IPS-NIHi7 (cell line): ENCODE measurements at regions not wholly inside any gene's neighbourhood (a gene's known extent, or its start where the extent isn't known, plus 50 kb on each side); places are given as distances from the start of the nearest gene placed in this dataset.

Experiments
- DNase-seq: peaks from one replicate; pipeline ENCODE4 v3.0.0; 2012; ENCODE audit warnings: mixed read lengths; ENCODE audit errors: extremely low spot score

GRCh38 chr3:25099666-25100065, 328.4 kb upstream of the RARB start:
- no peak for DNase-seq

- DNase-seq: no peak
These were observed 324.7 kb upstream of the RARB start for GRCh38 chr3:25103391-25103790.

GRCh38 chr3:25107918-25108617, 320.0 kb upstream of the RARB start:
- DNase-seq: no peak

- DNase-seq: no peak
These were observed 317.4 kb upstream of the RARB start for GRCh38 chr3:25110642-25111041.

GRCh38 chr3:25113891-25114290, 314.2 kb upstream of the RARB start:
- DNase-seq: no peak

DNA sequence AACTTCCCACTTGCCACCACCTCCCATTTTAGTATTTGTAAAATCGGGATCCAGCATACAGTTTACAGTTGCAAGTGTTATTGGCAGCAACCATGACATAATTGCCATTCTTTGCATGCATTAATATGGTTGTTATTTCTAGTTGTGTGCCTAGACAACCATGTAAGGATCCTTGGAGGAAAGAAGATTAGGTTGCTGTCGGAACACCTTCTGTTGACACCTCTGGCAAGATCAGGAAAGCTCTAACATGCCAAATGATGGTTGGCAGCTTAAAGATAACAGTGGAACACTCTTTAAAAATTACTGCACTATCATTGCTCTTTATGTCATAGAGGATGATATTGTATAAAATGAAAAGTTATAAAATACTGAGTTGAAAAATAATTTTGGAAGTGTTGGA, 313.5 kb upstream of the RARB start:
- DNase-seq: no peak

GRCh38 chr3:25117005-25117593, 311.0 kb upstream of the RARB start:
- DNase-seq: no peak

DNA sequence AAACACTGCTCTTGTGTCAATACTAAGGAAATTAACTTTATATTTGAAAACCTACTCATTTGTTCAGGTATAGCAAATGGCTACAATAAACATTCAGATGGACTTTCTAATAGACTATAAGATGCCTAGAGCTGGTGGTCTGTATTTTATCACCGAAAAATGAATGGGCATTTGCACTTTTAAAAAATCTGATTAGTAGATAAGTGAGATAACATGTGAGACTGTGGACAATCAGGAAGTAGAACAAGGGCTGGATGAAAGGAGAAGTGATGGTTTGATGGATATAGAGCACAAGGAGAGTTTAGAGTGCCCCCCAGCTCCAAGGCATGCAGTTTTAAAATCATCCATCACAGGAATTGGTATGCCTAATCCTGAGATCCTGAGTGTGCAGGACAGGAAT, 308.4 kb upstream of the RARB start:
- no peak for DNase-seq

- DNase-seq: no peak
These were observed 307.4 kb upstream of the RARB start for GRCh38 chr3:25120665-25121064.

- DNase-seq: no peak
These were observed 302.9 kb upstream of the RARB start for GRCh38 chr3:25125201-25125600.

DNA sequence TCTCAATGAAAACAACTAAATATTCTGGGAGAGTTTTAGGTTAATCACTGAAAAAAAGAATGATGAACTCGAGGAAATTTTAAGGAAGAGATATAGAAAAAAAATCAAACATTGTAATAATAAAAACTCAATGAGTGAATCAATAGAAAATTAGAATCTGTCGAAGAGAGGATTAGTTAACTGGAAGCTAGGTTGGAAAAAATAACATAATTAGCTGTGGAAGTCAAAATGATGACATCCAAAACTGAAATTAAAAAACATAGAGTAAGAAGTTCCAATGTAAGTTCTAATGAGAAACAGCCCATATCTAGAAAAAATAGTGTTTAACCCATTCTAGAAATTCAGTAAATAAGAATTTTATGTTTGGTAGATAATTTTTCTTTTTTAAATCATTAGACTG, 299.3 kb upstream of the RARB start:
- DNase-seq: no peak

DNA sequence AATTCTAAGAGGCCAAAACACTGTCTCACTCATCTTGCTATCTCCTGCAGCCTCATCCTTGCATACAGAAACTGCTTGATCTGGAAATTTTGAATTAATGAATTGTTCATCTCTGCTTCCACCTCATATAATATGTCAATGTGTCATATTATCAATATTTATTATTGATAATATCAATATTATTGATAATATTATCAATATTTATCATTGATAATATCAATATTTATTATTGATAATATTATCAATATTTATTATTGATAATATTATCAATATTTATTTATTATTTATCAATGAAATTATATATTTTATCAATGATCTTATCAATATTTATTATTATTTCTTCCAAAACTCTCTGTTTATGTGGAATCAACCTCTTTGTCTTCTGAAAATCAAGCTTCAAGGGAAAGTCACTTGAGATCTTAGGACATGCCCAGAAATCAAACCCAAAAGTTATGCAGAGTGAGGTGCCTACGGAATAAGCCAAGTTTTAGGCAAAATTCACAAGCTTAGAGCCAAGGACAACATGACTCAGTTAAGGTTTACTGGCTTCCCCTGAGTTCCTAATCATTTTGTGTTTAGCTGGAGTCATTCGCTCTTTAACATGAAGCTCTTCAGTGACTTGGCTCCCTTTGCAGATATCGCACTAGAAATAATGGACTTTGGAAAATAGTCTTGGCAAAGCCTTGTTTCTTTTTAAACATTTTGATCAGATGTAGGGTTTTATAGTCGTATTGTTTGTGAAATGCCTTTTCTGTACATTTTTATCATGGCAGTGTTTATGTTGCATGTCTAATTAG, 297.1 kb upstream of the RARB start:
- DNase-seq: no peak

DNA sequence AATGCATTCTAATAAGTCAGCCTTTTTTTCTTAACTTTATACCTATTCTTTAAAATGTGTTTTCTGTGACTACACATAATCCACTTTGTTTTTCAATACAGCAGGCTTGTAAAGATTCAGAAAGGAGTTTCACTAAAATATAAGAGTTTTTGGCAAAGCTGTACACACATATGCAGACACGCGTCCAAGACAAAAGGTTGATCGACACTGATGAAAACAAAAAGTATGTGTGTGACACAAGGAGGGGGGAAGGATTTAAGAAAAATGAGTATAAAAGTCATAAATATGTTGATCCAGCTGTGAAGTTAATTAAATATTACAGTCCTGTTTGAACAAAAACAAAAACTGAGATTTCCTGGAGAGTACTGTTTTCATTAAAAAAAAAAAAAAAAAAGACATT, 294.5 kb upstream of the RARB start:
- no peak for DNase-seq

DNA sequence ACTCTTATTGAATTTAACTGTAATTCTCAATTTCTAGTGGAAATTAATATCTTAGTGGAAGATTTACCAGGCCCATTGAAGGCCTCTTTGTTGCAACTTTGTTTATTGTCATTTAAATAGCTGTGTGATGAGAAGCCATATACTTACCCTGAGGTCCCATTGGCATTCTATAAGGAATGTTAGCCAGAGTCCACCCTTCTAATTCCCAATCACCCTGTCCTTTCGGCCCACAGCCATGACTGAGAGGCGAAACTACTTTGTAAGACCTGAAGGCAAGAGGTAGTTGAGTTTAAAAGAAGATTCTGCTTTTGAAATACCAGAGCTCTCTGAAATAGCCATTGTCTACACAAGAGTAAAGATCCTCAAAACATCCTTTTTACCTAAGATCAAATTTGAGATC, 290.5 kb upstream of the RARB start:
- no peak for DNase-seq

GRCh38 chr3:25139267-25139666, 288.8 kb upstream of the RARB start:
- DNase-seq: no peak

- no peak for DNase-seq
These were observed 285.3 kb upstream of the RARB start for GRCh38 chr3:25142609-25143355.

- peak; percentile 24 for DNase-seq
These were observed 284.6 kb upstream of the RARB start for GRCh38 chr3:25143356-25144025.

DNA sequence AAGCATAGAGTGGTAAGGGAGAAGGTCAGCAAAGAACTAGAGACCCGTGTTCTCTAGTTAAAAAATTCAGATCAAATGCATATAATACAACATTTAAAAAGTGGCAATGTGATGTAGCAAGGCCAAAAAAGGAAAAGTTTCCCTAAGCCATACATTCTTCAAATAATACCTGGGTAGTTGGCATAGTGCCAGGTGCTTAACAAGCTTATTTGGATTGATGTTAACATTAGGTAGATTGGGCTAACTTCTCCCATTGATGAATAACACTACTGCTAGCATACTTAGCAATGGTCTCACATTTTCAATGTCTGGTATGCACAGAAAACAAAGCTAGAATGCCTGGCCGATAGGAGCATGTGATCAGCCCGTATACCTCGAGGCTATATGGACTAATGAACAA, 283.6 kb upstream of the RARB start:
- no peak for DNase-seq

DNA sequence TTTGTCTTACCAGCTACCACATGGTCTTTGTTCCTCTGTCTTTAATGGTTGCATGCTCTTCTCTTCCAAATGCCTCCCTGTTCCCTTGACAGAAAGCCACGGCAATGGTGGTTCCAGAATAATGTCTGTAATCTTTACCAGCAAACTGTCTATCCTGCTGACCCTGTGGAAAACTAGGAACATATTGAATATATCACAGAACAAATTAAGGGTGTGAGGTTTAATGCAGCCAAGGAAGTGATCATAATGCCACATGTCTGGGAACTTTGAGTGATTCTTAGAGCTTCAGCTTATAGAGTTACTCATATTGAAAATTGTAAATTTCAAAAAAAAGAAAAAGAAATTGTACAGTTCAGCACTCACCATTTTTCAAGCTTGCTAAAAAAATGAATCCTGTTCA, 282.9 kb upstream of the RARB start:
- DNase-seq: no peak

DNA sequence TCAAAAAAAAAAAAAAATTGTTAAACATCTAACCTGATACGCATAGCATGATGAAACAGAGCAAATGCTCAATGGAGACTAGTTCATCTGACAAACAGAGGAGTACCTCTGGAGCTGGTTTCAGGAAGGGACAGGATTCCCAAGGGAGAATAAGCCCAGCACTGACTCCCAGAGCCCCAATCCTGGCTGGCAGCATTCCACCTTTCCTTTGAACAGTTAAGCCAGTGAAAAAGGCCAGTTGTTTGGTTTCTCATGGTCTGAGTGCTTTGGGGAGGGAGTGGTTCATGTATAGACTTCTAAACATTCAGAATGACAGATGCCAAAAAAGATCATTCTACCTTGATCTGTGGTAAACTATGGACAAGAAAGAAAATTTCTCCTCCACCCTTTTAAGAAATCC, 277.9 kb upstream of the RARB start:
- no peak for DNase-seq

GRCh38 chr3:25151281-25151902, 276.7 kb upstream of the RARB start:
- DNase-seq: no peak
